ENCODE measurements at regions not wholly inside any gene's neighbourhood (a gene's known extent, or its start where the extent isn't known, plus 50 kb on each side); places are given as distances from the start of the nearest gene placed in this dataset.

GRCh38 chr12:90004319-90005074, 295.9 kb upstream of the ATP2B1 start:
- no peak for TF ChIP-seq CTCF (IDR thresholded peaks at IDR 0.05)

- TF ChIP-seq CTCF (IDR thresholded peaks at IDR 0.05), result no peak
Measured at GRCh38 chr12:90003688-90004087, 295.1 kb upstream of the ATP2B1 start.

GRCh38 chr12:90000721-90001120, 292.1 kb upstream of the ATP2B1 start:
- TF ChIP-seq CTCF (IDR thresholded peaks at IDR 0.05), result no peak

- no peak for TF ChIP-seq CTCF (IDR thresholded peaks at IDR 0.05)
Measured at GRCh38 chr12:89999699-90000505, 291.3 kb upstream of the ATP2B1 start.

GRCh38 chr12:89995870-89996269, 287.2 kb upstream of the ATP2B1 start:
- no peak for TF ChIP-seq CTCF (IDR thresholded peaks at IDR 0.05)

GRCh38 chr12:89994911-89995310, 286.3 kb upstream of the ATP2B1 start:
- no peak for TF ChIP-seq CTCF (IDR thresholded peaks at IDR 0.05)

- TF ChIP-seq CTCF (IDR thresholded peaks at IDR 0.05), result no peak
Measured at GRCh38 chr12:89993632-89994031, 285.0 kb upstream of the ATP2B1 start.

Measured in LNCAP (cell line).